HUES64 (cell line): ENCODE measurements at regions not wholly inside any gene's neighbourhood (a gene's known extent, or its start where the extent isn't known, plus 50 kb on each side); places are given as distances from the start of the nearest gene placed in this dataset.

Experiments used
- H3K27ac ChIP-seq: 2 replicates; pipeline ENCODE4 v1.7.0; 2013; ENCODE audit warnings: low read depth, low read length, inconsistent platforms
- H3K27me3 ChIP-seq: 2 replicates; pipeline ENCODE4 v1.6.1; 2013; ENCODE audit warnings: mild to moderate bottlenecking, low read length; ENCODE audit not compliant: insufficient read depth
- H3K36me3 ChIP-seq: 2 replicates; pipeline ENCODE4 v1.6.1; 2013; ENCODE audit warnings: mild to moderate bottlenecking, low read length; ENCODE audit not compliant: insufficient read depth
- H3K4me1 ChIP-seq: 2 replicates; pipeline ENCODE4 v1.6.1; 2013; ENCODE audit warnings: mild to moderate bottlenecking, low read length, moderate library complexity; ENCODE audit not compliant: insufficient read depth
- H3K4me3 ChIP-seq: 2 replicates; pipeline ENCODE4 v1.5.1; 2013; ENCODE audit warnings: mild to moderate bottlenecking, low read length, moderate library complexity
- H3K9ac ChIP-seq: 2 replicates; pipeline ENCODE4 v1.6.1; 2013; ENCODE audit warnings: mild to moderate bottlenecking, low read depth, low read length
- H3K9me3 ChIP-seq: 2 replicates; pipeline ENCODE4 v1.6.1; 2013; ENCODE audit warnings: low read depth, low read length; ENCODE audit not compliant: insufficient read depth
- WGBS: fragments of 150-250, 120-280 bp; methylation state at CpG from one replicate; pipeline ENCODE4 v1.1.7; 2013; ENCODE audit warnings: missing lambda C conversion rate; 5-methylcytosine and 5-hydroxymethylcytosine counted together

DNA sequence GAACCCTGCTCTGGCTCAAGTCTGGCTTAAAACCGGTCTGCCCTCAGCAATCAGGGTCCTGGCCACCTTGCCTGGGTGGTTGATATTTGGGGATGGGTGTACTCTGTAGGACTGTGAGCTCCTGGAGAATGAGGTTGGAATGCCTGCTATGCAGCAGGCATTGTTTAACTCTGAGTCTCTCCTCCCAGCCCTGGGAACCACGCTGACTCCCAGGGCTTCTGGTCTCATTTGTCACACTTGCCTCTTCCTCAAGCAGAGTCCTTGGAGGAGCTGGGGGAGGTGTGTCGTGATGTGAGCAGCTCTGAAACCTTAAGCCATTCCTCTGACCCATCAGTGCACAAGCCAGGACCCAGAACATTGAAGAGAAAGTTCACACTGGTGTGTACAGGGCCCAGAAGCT, 340.1 kb downstream of the MN1 start:
- Histone ChIP-seq H3K9me3 (no peaks in the 10 kb centered on the region), H3K4me1 (peaks cover 39% of the 10 kb centered on the region), H3K4me3 (no peak overlapping the region; the same call in 1 of the 2 replicates), H3K36me3 (no peaks in the 10 kb centered on the region), H3K9ac (no peak overlapping the region; the same call in 1 of the 2 replicates), H3K27me3 (no peaks in the 10 kb centered on the region), H3K27ac (peak overlapping the region; percentile 72)
- WGBS: 9% methylated on average over 3 of the region's 3 CpGs

DNA sequence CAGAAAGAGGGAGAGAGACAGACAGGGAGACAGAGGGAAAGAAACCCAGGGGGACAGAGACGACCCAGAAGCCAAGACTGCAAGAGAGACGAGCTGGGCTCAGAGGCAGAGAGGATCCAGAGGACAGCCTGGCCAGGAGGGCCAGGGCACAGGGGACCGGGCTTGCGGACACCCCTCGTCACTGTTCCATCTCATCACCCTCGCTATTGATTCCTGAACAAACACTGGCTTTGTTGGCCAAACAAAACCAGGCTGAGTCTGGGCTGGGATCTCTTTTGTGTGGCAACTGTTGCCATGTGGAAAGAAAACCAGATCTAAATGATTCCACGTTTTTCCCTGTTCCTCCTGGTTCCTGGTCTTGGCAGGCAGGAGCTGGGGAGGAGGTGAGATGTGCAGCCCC, 339.4 kb downstream of the MN1 start:
- H3K9ac ChIP-seq: peak overlapping the region; percentile 1; the same call in 1 of the 2 replicates
- H3K36me3 ChIP-seq: no peaks in the 10 kb centered on the region
- H3K9me3 ChIP-seq: no peaks in the 10 kb centered on the region
- peaks cover 36% of the 10 kb centered on the region for H3K4me1 ChIP-seq
- H3K27me3 ChIP-seq: no peaks in the 10 kb centered on the region
- 67% methylated on average over 7 of the region's 7 CpGs for WGBS
- peak overlapping the region; percentile 60; the same call in 1 of the 2 replicates for H3K27ac ChIP-seq
- no peak overlapping the region for H3K4me3 ChIP-seq

GRCh38 chr22:27463121-27463660, 338.4 kb downstream of the MN1 start:
- no peak overlapping the region for H3K4me3 ChIP-seq
- 0 out of 2 replicates have a peak overlapping the region, but pooled peaks have one; percentile 1 for H3K9ac ChIP-seq
- no peak overlapping the region for H3K27ac ChIP-seq
- no peaks in the 10 kb centered on the region for H3K36me3 ChIP-seq
- 93% methylated on average over 13 of the region's 13 CpGs for WGBS
- H3K27me3 ChIP-seq: no peaks in the 10 kb centered on the region
- no peaks in the 10 kb centered on the region for H3K9me3 ChIP-seq
- peaks cover 33% of the 10 kb centered on the region for H3K4me1 ChIP-seq

DNA sequence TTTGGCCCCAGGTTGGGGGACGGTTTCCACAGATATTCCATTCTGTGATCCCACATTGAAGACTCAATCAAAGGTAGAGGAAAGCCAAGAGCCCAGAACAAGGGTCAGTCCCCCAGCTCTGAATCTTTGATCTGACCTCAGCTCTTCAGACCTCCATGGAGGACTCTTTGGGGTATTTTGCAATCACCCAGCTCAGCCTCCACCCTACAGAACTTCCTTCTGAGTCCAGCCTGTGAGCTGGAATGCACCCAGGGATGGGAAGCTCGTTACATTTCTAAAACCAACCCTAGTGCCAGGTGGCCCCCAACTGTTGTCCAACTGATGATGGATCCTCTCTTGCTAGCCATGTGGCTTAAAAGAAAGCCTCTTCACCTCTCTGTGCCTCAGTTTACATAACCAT, 335.3 kb downstream of the MN1 start:
- Histone ChIP-seq H3K4me1 (peaks cover 17% of the 10 kb centered on the region), H3K27ac (no peak overlapping the region), H3K9ac (no peak overlapping the region), H3K9me3 (no peaks in the 10 kb centered on the region), H3K27me3 (no peaks in the 10 kb centered on the region), H3K4me3 (no peak overlapping the region), H3K36me3 (no peaks in the 10 kb centered on the region)
- WGBS: 93% methylated on average over 2 of the region's 2 CpGs

- Histone ChIP-seq H3K9ac (no peak overlapping the region), H3K4me3 (no peak overlapping the region), H3K9me3 (no peaks in the 10 kb centered on the region), H3K36me3 (no peaks in the 10 kb centered on the region), H3K4me1 (peaks cover 13% of the 10 kb centered on the region), H3K27me3 (no peaks in the 10 kb centered on the region), H3K27ac (no peak overlapping the region)
- WGBS: 88% methylated on average over 7 of the region's 7 CpGs
These were observed 334.6 kb downstream of the MN1 start for GRCh38 chr22:27466778-27467438.

DNA sequence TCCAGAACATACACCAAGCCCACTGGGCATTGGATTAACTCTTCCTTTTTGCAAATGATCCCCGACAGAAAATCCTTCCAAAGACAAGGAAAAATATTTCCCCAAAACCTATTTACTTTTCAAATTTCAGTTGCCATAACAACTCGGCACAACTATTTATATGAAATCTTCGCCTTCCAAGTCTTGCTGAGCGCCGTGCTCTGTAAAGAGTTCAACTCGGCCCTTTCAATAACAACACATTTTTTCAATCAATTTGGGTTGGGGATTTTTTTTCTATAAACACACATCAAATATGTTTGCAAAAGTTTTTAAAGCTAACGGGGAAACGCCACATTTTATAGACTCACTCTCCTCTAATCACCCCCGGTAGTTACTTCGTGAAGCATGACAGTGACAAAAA, 333.8 kb downstream of the MN1 start:
- H3K9ac ChIP-seq: no peak overlapping the region
- no peak overlapping the region for H3K27ac ChIP-seq
- no peaks in the 10 kb centered on the region for H3K36me3 ChIP-seq
- H3K4me3 ChIP-seq: no peak overlapping the region
- peaks cover 5% of the 10 kb centered on the region; the same call in 1 of the 2 replicates for H3K4me1 ChIP-seq
- no peaks in the 10 kb centered on the region for H3K27me3 ChIP-seq
- WGBS: 92% methylated on average over 9 of the region's 10 CpGs
- no peaks in the 10 kb centered on the region for H3K9me3 ChIP-seq

DNA sequence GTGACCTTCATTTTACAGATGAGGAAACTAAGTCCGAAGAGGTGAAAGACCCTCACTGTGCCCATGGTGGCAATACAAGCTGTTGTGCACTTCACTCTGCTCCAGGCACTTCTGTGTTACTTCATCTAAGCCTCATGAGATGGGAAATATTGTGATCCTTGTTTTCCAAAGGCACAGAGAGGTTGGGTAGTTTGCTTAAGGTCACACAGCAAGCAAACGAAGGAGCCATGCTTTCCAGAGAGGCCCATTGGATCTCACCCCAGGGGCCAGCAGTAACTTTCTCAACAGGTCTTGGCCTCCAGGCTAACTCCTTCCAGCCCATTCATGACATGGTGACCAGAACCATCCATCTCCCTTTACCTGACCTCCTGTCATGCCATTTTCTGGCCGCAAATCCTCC, 332.8 kb downstream of the MN1 start:
- WGBS: 61% methylated on average over 3 of the region's 3 CpGs
- H3K4me1 ChIP-seq: peaks cover under 1% of the 10 kb centered on the region; the same call in 1 of the 2 replicates
- H3K9ac ChIP-seq: no peak overlapping the region
- H3K27me3 ChIP-seq: no peaks in the 10 kb centered on the region
- H3K9me3 ChIP-seq: no peaks in the 10 kb centered on the region
- no peak overlapping the region for H3K4me3 ChIP-seq
- no peak overlapping the region for H3K27ac ChIP-seq
- no peaks in the 10 kb centered on the region for H3K36me3 ChIP-seq

GRCh38 chr22:27470169-27470772, 331.3 kb downstream of the MN1 start:
- no peak overlapping the region for H3K9ac ChIP-seq
- H3K9me3 ChIP-seq: no peaks in the 10 kb centered on the region
- no peak overlapping the region for H3K4me3 ChIP-seq
- H3K27ac ChIP-seq: no peak overlapping the region
- peaks cover 13% of the 10 kb centered on the region for H3K4me1 ChIP-seq
- WGBS: 85% methylated on average over 2 of the region's 2 CpGs
- no peaks in the 10 kb centered on the region for H3K36me3 ChIP-seq
- H3K27me3 ChIP-seq: no peaks in the 10 kb centered on the region

DNA sequence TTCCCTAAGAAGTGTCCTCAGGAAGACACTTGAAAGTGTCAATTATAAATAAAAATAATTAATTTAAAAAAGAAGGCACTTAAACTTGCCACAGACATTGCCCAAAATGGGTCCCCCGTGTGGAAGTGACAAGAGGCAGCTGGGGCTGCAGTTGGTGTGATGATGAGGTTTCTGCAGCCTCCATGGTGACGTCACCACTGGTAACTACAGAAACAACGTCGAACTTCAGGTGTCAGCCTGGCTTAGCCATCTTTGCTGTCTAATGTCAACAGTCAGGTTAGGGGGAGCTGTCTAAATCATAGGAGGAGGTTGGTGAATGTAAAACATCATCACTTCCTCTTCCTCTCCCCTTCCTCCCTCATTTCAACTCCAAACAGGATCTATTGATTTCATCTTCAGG, 328.6 kb downstream of the MN1 start:
- peaks cover 28% of the 10 kb centered on the region for H3K4me1 ChIP-seq
- H3K9ac ChIP-seq: no peak overlapping the region
- H3K36me3 ChIP-seq: no peaks in the 10 kb centered on the region
- H3K27me3 ChIP-seq: no peaks in the 10 kb centered on the region
- 85% methylated on average over 4 of the region's 4 CpGs for WGBS
- H3K9me3 ChIP-seq: no peaks in the 10 kb centered on the region
- H3K4me3 ChIP-seq: no peak overlapping the region
- H3K27ac ChIP-seq: no peak overlapping the region

- Histone ChIP-seq H3K36me3 (no peaks in the 10 kb centered on the region), H3K4me1 (peaks cover 28% of the 10 kb centered on the region), H3K9me3 (no peaks in the 10 kb centered on the region), H3K9ac (no peak overlapping the region), H3K27ac (no peak overlapping the region; the same call in 1 of the 2 replicates), H3K27me3 (no peaks in the 10 kb centered on the region), H3K4me3 (no peak overlapping the region)
- WGBS: 90% methylated on average over 2 of the region's 3 CpGs
These were observed 328.0 kb downstream of the MN1 start for GRCh38 chr22:27473533-27473932.

GRCh38 chr22:27474112-27474571, 327.4 kb downstream of the MN1 start:
- WGBS: 86% methylated on average over 9 of the region's 9 CpGs
- H3K27ac ChIP-seq: no peak overlapping the region; the same call in 1 of the 2 replicates
- no peak overlapping the region for H3K4me3 ChIP-seq
- H3K9me3 ChIP-seq: no peaks in the 10 kb centered on the region
- no peaks in the 10 kb centered on the region for H3K36me3 ChIP-seq
- no peaks in the 10 kb centered on the region for H3K27me3 ChIP-seq
- peaks cover 28% of the 10 kb centered on the region for H3K4me1 ChIP-seq
- no peak overlapping the region for H3K9ac ChIP-seq
